IMR-90 (cell line): ENCODE measurements at regions not wholly inside any gene's neighbourhood (a gene's known extent, or its start where the extent isn't known, plus 50 kb on each side); places are given as distances from the start of the nearest gene placed in this dataset.

Source experiments
- ATAC-seq: fragments of 200-7000 bp; cut with Tn5 transposase; 2 replicates; pipeline ENCODE4 v1.9.1; 2020; ENCODE audit warnings: low read depth, mild to moderate bottlenecking, moderate library complexity
- BruUV-seq: library from RNA; stranded (reverse); fragments of 400-500 nt; replicated peaks from 2 replicates; lab custom pipeline; 2021; lab: Mats Ljungman, UMichigan
- CTCF ChIA-PET: fragments of 300-600 bp; formaldehyde crosslinking; extraction: SDS; loops from one replicate; lab custom pipeline; 2021; ENCODE audit warnings: antibody characterized with exemption; lab: Yijun Ruan, JAX
- POLR2A ChIA-PET: fragments of 300-600 bp; sonication (Branson Sonifier 250); formaldehyde crosslinking; loops from one replicate; lab custom pipeline; 2022; ENCODE audit warnings: antibody characterized with exemption; ENCODE audit not compliant: unreplicated experiment; lab: Charles Lee
- DNase-seq: peaks from one replicate; pipeline ENCODE4 v3.0.0; 2013
- H2AFZ ChIP-seq: replicated peaks from 2 replicates; pipeline ENCODE3; 2013; ENCODE audit warnings: low read length, mild to moderate bottlenecking; ENCODE audit not compliant: poor library complexity
- H2AK5ac ChIP-seq: 2 replicates; pipeline ENCODE4 v1.6.1; 2013; ENCODE audit warnings: low read depth, low read length, inconsistent platforms
- H2AK9ac ChIP-seq: replicated peaks from 2 replicates; pipeline ENCODE3; 2013; ENCODE audit warnings: mild to moderate bottlenecking, low read depth, low read length, moderate library complexity; ENCODE audit not compliant: poor library complexity
- H2BK120ac ChIP-seq: 2 replicates; pipeline ENCODE4 v1.6.1; 2013; ENCODE audit warnings: low read depth, low read length, inconsistent platforms
- H2BK15ac ChIP-seq: 3 replicates; pipeline ENCODE4 v1.6.1; 2013; ENCODE audit warnings: low read depth, low read length, inconsistent platforms
- H2BK20ac ChIP-seq: 2 replicates; pipeline ENCODE4 v1.6.1; 2013; ENCODE audit warnings: low read depth, mild to moderate bottlenecking, inconsistent platforms, low read length, moderate library complexity
- H2BK5ac ChIP-seq: 2 replicates; pipeline ENCODE4 v1.6.1; 2013; ENCODE audit warnings: mild to moderate bottlenecking, low read depth, low read length, inconsistent platforms; ENCODE audit not compliant: poor library complexity, severe bottlenecking
- H3K14ac ChIP-seq: replicated peaks from 2 replicates; pipeline ENCODE4 v1.6.1; 2013; ENCODE audit warnings: low read depth, low read length, inconsistent platforms
- H3K18ac ChIP-seq: 2 replicates; pipeline ENCODE4 v1.6.1; 2013; ENCODE audit warnings: low read depth, low read length, control low read depth
- H3K23ac ChIP-seq: 2 replicates; pipeline ENCODE4 v1.6.1; 2013; ENCODE audit warnings: low read depth, low read length, inconsistent platforms
- H3K27ac ChIP-seq: 2 replicates; pipeline ENCODE4 v1.5.1; 2013; ENCODE audit warnings: mild to moderate bottlenecking, control low read depth, low read length; ENCODE audit not compliant: insufficient read depth
- H3K27me3 ChIP-seq: 2 replicates; pipeline ENCODE4 v1.6.1; 2013; ENCODE audit warnings: low read length; ENCODE audit not compliant: control insufficient read depth, insufficient read depth
- H3K36me3 ChIP-seq: 2 replicates; pipeline ENCODE4 v1.6.1; 2013; ENCODE audit warnings: low read length, mixed read lengths; ENCODE audit not compliant: control insufficient read depth, insufficient read depth
- H3K4ac ChIP-seq: 2 replicates; pipeline ENCODE4 v1.6.1; 2013; ENCODE audit warnings: low read depth, low read length, inconsistent platforms
- H3K4me1 ChIP-seq: 2 replicates; pipeline ENCODE4 v1.6.1; 2013; ENCODE audit warnings: low read length, mixed read lengths; ENCODE audit not compliant: control insufficient read depth, insufficient read depth
- H3K4me2 ChIP-seq: 2 replicates; pipeline ENCODE4 v1.6.1; 2013; ENCODE audit warnings: low read depth, mild to moderate bottlenecking, control low read depth, low read length, moderate library complexity
- H3K4me3 ChIP-seq: 2 replicates; pipeline ENCODE4 v1.5.1; 2013; ENCODE audit warnings: low read depth, mild to moderate bottlenecking, control low read depth, low read length, moderate library complexity; ENCODE audit not compliant: insufficient read depth
- H3K56ac ChIP-seq: 2 replicates; pipeline ENCODE4 v1.6.1; 2013; ENCODE audit warnings: low read length, inconsistent platforms; ENCODE audit not compliant: insufficient read depth; ENCODE audit errors: extremely low read depth
- H3K79me1 ChIP-seq, 2 experiments: 2 replicates each; pipeline ENCODE4 v1.6.1; 2013; ENCODE audit warnings: low read length in 2 of 2, inconsistent platforms in 1 of 2, low read depth in 1 of 2
- H3K9ac ChIP-seq: 2 replicates; pipeline ENCODE4 v1.6.1; 2013; ENCODE audit warnings: low read depth, low read length, control low read depth
- H3K9me1 ChIP-seq: 2 replicates; pipeline ENCODE4 v1.6.1; 2013; ENCODE audit warnings: low read length, inconsistent platforms; ENCODE audit not compliant: insufficient read depth
- H3K9me3 ChIP-seq: 2 replicates; pipeline ENCODE4 v1.6.1; 2013; ENCODE audit warnings: low read length; ENCODE audit not compliant: control insufficient read depth, insufficient read depth
- H4K20me1 ChIP-seq: 2 replicates; pipeline ENCODE4 v1.6.1; 2013; ENCODE audit warnings: low read length, inconsistent platforms; ENCODE audit not compliant: insufficient read depth
- H4K5ac ChIP-seq: 2 replicates; pipeline ENCODE4 v1.6.1; 2013; ENCODE audit warnings: mild to moderate bottlenecking, low read depth, low read length, control low read depth
- H4K8ac ChIP-seq, 2 experiments: 2 replicates each; pipeline ENCODE4 v1.6.1; 2013; ENCODE audit warnings: low read depth in 2 of 2, low read length in 2 of 2, control low read depth in 1 of 2, inconsistent platforms in 1 of 2
- H4K91ac ChIP-seq: 2 replicates; pipeline ENCODE4 v1.6.1; 2013; ENCODE audit warnings: low read depth, low read length, inconsistent platforms; ENCODE audit not compliant: insufficient read depth
- BHLHE40 ChIP-seq: fragments of 150-350 bp; IDR thresholded peaks from 2 replicates; pipeline ENCODE4 v1.6.1; 2016; ENCODE audit warnings: mild to moderate bottlenecking, low read depth, low read length
- CEBPB ChIP-seq: IDR thresholded peaks from 2 replicates; pipeline ENCODE4 v1.6.1; 2012; ENCODE audit warnings: low read depth, low read length, improper control_type of control experiment
- CHD1 ChIP-seq: IDR thresholded peaks from 2 replicates; pipeline ENCODE4 v1.6.1; 2012; ENCODE audit warnings: low read depth, low read length, improper control_type of control experiment
- FOS ChIP-seq: fragments of 150-350 bp; IDR thresholded peaks from 2 replicates; pipeline ENCODE4 v1.6.1; 2016; ENCODE audit warnings: low read depth, low read length
- MAFK ChIP-seq: IDR thresholded peaks from 2 replicates; pipeline ENCODE4 v1.6.1; 2012; ENCODE audit warnings: low read depth, low read length, improper control_type of control experiment
- MAZ ChIP-seq: IDR thresholded peaks from 2 replicates; pipeline ENCODE4 v1.6.1; 2012; ENCODE audit warnings: low read depth, mild to moderate bottlenecking, low read length, improper control_type of control experiment, moderate library complexity, borderline replicate concordance
- MXI1 ChIP-seq: IDR thresholded peaks from 2 replicates; pipeline ENCODE4 v1.6.1; 2012; ENCODE audit warnings: low read depth, mild to moderate bottlenecking, low read length, moderate library complexity, borderline replicate concordance
- POLR2A ChIP-seq: IDR thresholded peaks from 2 replicates; pipeline ENCODE4 v1.6.1; 2012; ENCODE audit warnings: mild to moderate bottlenecking, low read depth, low read length
- RAD21 ChIP-seq: IDR thresholded peaks from 2 replicates; pipeline ENCODE4 v1.6.1; 2012; ENCODE audit warnings: low read length, improper control_type of control experiment
- RCOR1 ChIP-seq: IDR thresholded peaks from 2 replicates; pipeline ENCODE4 v1.6.1; 2012; ENCODE audit warnings: mild to moderate bottlenecking, low read length, improper control_type of control experiment; ENCODE audit not compliant: insufficient replicate concordance
- RFX5 ChIP-seq: IDR thresholded peaks from 2 replicates; pipeline ENCODE4 v1.8.0; 2012; ENCODE audit warnings: low read depth, mild to moderate bottlenecking, low read length, moderate library complexity
- SMC3 ChIP-seq: fragments of 150-350 bp; IDR thresholded peaks from 2 replicates; pipeline ENCODE4 v1.6.1; 2016; ENCODE audit warnings: low read depth, mild to moderate bottlenecking, antibody characterized with exemption, low read length, moderate library complexity
- WGBS, 2 experiments: methylation state at CpG; one replicate each; pipeline versions ENCODE4 v1.1.5 to v1.1.7; 2013; ENCODE audit warnings: missing lambda C conversion rate in 2 of 2; ENCODE audit not compliant: insufficient read length in 1 of 2; ENCODE audit errors: extremely low coverage in 2 of 2; 5-methylcytosine and 5-hydroxymethylcytosine counted together
- dilution Hi-C: fragments of 300-500 bp; cut with HindIII; formaldehyde crosslinking; loops from one replicate; pipeline ENCODE4 v1.14.3; 2018; ENCODE audit warnings: low sequenced_read_pairs; ENCODE audit not compliant: unreplicated experiment
- in situ Hi-C: fragments of 300-500 bp; cut with MboI; formaldehyde crosslinking; loops from 3 replicates; pipeline ENCODE4 v1.14.3; 2019; ENCODE audit warnings: low sequenced_read_pairs, inconsistent platforms, mixed read lengths
- intact Hi-C: fragments of 100-400 bp; cut with micrococcal nuclease; formaldehyde crosslinking; loops from 2 replicates; pipeline ENCODE4 v1.10.0; 2022
- TF ChIP-seq, protein P1 (sequence below): conservative IDR thresholded peaks from 2 replicates; pipeline ENCODE4 v1.5.1; 2012; ENCODE audit warnings: mild to moderate bottlenecking, low read depth, low read length, improper control_type of control experiment
- TF ChIP-seq, protein P2 (sequence below): fragments of 150-350 bp; IDR thresholded peaks from 2 replicates; pipeline ENCODE4 v1.6.1; 2017; ENCODE audit warnings: mild to moderate bottlenecking, antibody characterized with exemption, low read length, low read depth
- TF ChIP-seq, protein P3 (sequence below): fragments of 150-350 bp; IDR thresholded peaks from 2 replicates; pipeline ENCODE4 v1.6.1; 2016; ENCODE audit warnings: low read depth, mild to moderate bottlenecking, low read length, moderate library complexity, borderline replicate concordance

DNA sequence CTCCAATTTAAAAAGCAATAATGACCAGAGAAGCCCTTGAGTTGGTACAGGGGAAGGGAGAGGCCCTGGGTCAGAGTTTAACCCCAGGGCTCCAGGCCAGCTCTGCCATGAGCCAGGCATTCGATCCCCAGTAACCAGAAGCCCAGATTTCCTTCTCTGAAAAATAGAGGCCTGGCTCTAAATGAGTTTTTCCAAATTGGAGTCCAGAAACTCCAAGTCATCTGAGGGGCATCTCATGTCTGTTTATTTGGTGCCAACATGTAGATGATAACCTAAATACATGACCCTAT, 381.9 kb downstream of the CTTN start:
- in situ Hi-C loops, result no loop called here
- intact Hi-C loops, result no loop called here
- no peak overlapping the region for H3K4ac ChIP-seq
- no peak overlapping the region for H2BK120ac ChIP-seq
- ATAC-seq (no peak), DNase-seq (no peak)
- no peaks in the 10 kb centered on the region; the same call in 1 of the 2 replicates for H4K20me1 ChIP-seq
- no peak overlapping the region for H2BK5ac ChIP-seq
- no peak overlapping the region for H2AFZ ChIP-seq
- H3K9me1 ChIP-seq, result no peaks in the 10 kb centered on the region
- no peak overlapping the region for H2AK9ac ChIP-seq
- H3K27me3 ChIP-seq, result no peaks in the 10 kb centered on the region
- H3K4me1 ChIP-seq, result no peaks in the 10 kb centered on the region
- no peak overlapping the region for H4K5ac ChIP-seq
- dilution Hi-C loops, result no loop called here
- no peak overlapping the region for H3K14ac ChIP-seq
- no peaks in the 10 kb centered on the region for H3K36me3 ChIP-seq
- no peak overlapping the region for H2BK20ac ChIP-seq
- CTCF ChIA-PET, result interaction anchor here (0.7 kb wide), 1 partner anchor 11 kb away, joined by 3 read pairs; no protein-coding TSS in a partner anchor
- WGBS, 2 experiments, result 60% methylated on average over 1 of the region's 1 CpG; no CpG with 5 or more reads in 1 of the 2 experiments
- no peak overlapping the region for H3K9ac ChIP-seq
- BruUV-seq, result no TSS peak
- no peaks in the 10 kb centered on the region for H3K9me3 ChIP-seq
- no peak overlapping the region for H2AK5ac ChIP-seq
- no peak overlapping the region for H3K18ac ChIP-seq
- POLR2A ChIA-PET, result no interaction called here
- no peak overlapping the region for H3K4me3 ChIP-seq
- no peak overlapping the region for H3K56ac ChIP-seq
- TF ChIP-seq MAFK (no peak), SMC3 (no peak), MAZ (no peak), BHLHE40 (no peak), CEBPB (no peak), RCOR1 (no peak), RFX5 (no peak), MXI1 (no peak), CHD1 (no peak), FOS (no peak), RAD21 (no peak), POLR2A (no peak)
- TF ChIP-seq, protein P1, sequence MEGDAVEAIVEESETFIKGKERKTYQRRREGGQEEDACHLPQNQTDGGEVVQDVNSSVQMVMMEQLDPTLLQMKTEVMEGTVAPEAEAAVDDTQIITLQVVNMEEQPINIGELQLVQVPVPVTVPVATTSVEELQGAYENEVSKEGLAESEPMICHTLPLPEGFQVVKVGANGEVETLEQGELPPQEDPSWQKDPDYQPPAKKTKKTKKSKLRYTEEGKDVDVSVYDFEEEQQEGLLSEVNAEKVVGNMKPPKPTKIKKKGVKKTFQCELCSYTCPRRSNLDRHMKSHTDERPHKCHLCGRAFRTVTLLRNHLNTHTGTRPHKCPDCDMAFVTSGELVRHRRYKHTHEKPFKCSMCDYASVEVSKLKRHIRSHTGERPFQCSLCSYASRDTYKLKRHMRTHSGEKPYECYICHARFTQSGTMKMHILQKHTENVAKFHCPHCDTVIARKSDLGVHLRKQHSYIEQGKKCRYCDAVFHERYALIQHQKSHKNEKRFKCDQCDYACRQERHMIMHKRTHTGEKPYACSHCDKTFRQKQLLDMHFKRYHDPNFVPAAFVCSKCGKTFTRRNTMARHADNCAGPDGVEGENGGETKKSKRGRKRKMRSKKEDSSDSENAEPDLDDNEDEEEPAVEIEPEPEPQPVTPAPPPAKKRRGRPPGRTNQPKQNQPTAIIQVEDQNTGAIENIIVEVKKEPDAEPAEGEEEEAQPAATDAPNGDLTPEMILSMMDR, result no peak
- TF ChIP-seq, protein P2, sequence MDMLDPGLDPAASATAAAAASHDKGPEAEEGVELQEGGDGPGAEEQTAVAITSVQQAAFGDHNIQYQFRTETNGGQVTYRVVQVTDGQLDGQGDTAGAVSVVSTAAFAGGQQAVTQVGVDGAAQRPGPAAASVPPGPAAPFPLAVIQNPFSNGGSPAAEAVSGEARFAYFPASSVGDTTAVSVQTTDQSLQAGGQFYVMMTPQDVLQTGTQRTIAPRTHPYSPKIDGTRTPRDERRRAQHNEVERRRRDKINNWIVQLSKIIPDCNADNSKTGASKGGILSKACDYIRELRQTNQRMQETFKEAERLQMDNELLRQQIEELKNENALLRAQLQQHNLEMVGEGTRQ, result no peak
- TF ChIP-seq, protein P3, sequence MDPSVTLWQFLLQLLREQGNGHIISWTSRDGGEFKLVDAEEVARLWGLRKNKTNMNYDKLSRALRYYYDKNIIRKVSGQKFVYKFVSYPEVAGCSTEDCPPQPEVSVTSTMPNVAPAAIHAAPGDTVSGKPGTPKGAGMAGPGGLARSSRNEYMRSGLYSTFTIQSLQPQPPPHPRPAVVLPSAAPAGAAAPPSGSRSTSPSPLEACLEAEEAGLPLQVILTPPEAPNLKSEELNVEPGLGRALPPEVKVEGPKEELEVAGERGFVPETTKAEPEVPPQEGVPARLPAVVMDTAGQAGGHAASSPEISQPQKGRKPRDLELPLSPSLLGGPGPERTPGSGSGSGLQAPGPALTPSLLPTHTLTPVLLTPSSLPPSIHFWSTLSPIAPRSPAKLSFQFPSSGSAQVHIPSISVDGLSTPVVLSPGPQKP, result no peak
- no peak overlapping the region for H2BK15ac ChIP-seq
- no peaks in the 10 kb centered on the region for H3K79me1 ChIP-seq
- H3K4me2 ChIP-seq, result no peak overlapping the region
- no peak overlapping the region for H4K91ac ChIP-seq
- no peak overlapping the region for H4K8ac ChIP-seq
- no peak overlapping the region for H3K23ac ChIP-seq
- no peak overlapping the region for H3K27ac ChIP-seq
